SK-N-SH (cell line): ENCODE measurements at regions not wholly inside any gene's neighbourhood (a gene's known extent, or its start where the extent isn't known, plus 50 kb on each side); places are given as distances from the start of the nearest gene placed in this dataset.

Experiments used
- EZH2phosphoT487 ChIP-seq: fragments of 200-600 bp; sonication (generic); IDR thresholded peaks from 2 replicates; pipeline ENCODE4 v1.6.1; 2017; ENCODE audit warnings: low read depth, mixed run types, mild to moderate bottlenecking, antibody characterized with exemption, moderate library complexity, borderline replicate concordance
- FOXM1 ChIP-seq: IDR thresholded peaks from 2 replicates; pipeline ENCODE4 v1.4.0; 2012; ENCODE audit warnings: low read depth, mild to moderate bottlenecking
- POLR2AphosphoS5 ChIP-seq: IDR thresholded peaks from 2 replicates; pipeline ENCODE4 v1.6.1; 2012; ENCODE audit warnings: low read depth, low read length
- RFX5 ChIP-seq: IDR thresholded peaks from 2 replicates; pipeline ENCODE4 v1.6.1; 2012; ENCODE audit warnings: mild to moderate bottlenecking, improper control_type of control experiment, low read length
- SIN3A ChIP-seq: IDR thresholded peaks from 2 replicates; pipeline ENCODE4 v1.6.1; 2012; ENCODE audit warnings: low read depth, mild to moderate bottlenecking, low read length, moderate library complexity, borderline replicate concordance
- TAF1 ChIP-seq: IDR thresholded peaks from 2 replicates; pipeline ENCODE4 v1.6.1; 2012; ENCODE audit warnings: low read depth, mild to moderate bottlenecking, low read length, moderate library complexity, borderline replicate concordance
- TEAD4 ChIP-seq: IDR thresholded peaks from 2 replicates; pipeline ENCODE4 v1.4.0; 2012; ENCODE audit warnings: mild to moderate bottlenecking, borderline replicate concordance; ENCODE audit not compliant: insufficient read depth
- YY1 ChIP-seq: IDR thresholded peaks from 2 replicates; pipeline ENCODE4 v1.4.0; 2012; ENCODE audit warnings: low read depth, mild to moderate bottlenecking
- TF ChIP-seq, protein P1 (sequence below): fragments of 200-600 bp; sonication (generic); IDR thresholded peaks from 2 replicates; pipeline ENCODE4 v1.6.1; 2017; ENCODE audit warnings: antibody characterized with exemption, mild to moderate bottlenecking, moderate library complexity
- TF ChIP-seq, protein P2 (sequence below): IDR thresholded peaks from 2 replicates; pipeline ENCODE4 v1.4.0; 2012; ENCODE audit warnings: low read depth, borderline replicate concordance
- TF ChIP-seq, protein P3 (sequence below): IDR thresholded peaks from 2 replicates; pipeline ENCODE4; 2012
- TF ChIP-seq, protein P4 (sequence below): IDR thresholded peaks from 2 replicates; pipeline ENCODE4 v1.6.1; 2012; ENCODE audit warnings: mild to moderate bottlenecking, low read depth, low read length, moderate library complexity

DNA sequence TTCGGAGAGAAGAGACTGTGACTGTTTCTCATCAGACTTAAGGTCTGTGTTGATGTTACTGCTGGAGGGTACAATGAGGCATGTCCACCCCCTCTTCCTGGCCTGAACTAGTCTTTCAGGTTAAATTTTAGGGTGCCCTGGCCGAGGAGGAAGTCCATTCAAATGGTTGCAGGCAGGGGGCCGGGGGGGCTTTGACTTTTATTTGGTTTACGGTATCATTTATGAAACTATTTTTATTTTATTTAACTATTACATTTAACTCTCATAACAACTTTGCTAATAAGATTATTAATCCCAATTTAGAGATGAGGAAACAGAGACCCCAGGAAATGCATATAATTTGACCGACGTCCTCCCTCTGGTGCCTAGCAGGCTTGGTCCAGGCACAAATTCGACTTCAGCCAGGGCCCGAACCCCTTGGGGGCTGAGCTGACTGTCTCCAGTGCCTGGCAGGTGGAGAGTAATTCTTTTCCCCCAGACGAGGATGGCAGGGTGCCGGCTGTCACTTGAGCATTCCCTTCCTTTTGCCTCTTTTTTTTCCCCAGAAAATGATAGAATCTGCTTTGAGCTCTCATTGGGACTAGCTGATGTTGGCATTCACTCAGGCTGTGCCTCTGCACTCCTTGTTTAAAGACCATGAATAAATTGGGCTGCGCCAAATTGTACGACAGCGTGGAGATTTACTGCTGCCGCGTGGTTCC, 255.3 kb upstream of the SALL3 start:
- TF ChIP-seq RFX5 (no peak), POLR2AphosphoS5 (no peak), TEAD4 (no peak), FOXM1 (no peak), YY1 (no peak), TAF1 (no peak), EZH2phosphoT487 (no peak), SIN3A (no peak)
- TF ChIP-seq, protein P1, sequence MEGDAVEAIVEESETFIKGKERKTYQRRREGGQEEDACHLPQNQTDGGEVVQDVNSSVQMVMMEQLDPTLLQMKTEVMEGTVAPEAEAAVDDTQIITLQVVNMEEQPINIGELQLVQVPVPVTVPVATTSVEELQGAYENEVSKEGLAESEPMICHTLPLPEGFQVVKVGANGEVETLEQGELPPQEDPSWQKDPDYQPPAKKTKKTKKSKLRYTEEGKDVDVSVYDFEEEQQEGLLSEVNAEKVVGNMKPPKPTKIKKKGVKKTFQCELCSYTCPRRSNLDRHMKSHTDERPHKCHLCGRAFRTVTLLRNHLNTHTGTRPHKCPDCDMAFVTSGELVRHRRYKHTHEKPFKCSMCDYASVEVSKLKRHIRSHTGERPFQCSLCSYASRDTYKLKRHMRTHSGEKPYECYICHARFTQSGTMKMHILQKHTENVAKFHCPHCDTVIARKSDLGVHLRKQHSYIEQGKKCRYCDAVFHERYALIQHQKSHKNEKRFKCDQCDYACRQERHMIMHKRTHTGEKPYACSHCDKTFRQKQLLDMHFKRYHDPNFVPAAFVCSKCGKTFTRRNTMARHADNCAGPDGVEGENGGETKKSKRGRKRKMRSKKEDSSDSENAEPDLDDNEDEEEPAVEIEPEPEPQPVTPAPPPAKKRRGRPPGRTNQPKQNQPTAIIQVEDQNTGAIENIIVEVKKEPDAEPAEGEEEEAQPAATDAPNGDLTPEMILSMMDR, result no peak
- TF ChIP-seq, protein P2, sequence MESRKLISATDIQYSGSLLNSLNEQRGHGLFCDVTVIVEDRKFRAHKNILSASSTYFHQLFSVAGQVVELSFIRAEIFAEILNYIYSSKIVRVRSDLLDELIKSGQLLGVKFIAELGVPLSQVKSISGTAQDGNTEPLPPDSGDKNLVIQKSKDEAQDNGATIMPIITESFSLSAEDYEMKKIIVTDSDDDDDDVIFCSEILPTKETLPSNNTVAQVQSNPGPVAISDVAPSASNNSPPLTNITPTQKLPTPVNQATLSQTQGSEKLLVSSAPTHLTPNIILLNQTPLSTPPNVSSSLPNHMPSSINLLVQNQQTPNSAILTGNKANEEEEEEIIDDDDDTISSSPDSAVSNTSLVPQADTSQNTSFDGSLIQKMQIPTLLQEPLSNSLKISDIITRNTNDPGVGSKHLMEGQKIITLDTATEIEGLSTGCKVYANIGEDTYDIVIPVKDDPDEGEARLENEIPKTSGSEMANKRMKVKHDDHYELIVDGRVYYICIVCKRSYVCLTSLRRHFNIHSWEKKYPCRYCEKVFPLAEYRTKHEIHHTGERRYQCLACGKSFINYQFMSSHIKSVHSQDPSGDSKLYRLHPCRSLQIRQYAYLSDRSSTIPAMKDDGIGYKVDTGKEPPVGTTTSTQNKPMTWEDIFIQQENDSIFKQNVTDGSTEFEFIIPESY, result no peak
- TF ChIP-seq, protein P3, sequence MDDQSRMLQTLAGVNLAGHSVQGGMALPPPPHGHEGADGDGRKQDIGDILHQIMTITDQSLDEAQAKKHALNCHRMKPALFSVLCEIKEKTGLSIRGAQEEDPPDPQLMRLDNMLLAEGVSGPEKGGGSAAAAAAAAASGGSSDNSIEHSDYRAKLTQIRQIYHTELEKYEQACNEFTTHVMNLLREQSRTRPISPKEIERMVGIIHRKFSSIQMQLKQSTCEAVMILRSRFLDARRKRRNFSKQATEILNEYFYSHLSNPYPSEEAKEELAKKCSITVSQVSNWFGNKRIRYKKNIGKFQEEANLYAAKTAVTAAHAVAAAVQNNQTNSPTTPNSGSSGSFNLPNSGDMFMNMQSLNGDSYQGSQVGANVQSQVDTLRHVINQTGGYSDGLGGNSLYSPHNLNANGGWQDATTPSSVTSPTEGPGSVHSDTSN, result no peak
- TF ChIP-seq, protein P4, sequence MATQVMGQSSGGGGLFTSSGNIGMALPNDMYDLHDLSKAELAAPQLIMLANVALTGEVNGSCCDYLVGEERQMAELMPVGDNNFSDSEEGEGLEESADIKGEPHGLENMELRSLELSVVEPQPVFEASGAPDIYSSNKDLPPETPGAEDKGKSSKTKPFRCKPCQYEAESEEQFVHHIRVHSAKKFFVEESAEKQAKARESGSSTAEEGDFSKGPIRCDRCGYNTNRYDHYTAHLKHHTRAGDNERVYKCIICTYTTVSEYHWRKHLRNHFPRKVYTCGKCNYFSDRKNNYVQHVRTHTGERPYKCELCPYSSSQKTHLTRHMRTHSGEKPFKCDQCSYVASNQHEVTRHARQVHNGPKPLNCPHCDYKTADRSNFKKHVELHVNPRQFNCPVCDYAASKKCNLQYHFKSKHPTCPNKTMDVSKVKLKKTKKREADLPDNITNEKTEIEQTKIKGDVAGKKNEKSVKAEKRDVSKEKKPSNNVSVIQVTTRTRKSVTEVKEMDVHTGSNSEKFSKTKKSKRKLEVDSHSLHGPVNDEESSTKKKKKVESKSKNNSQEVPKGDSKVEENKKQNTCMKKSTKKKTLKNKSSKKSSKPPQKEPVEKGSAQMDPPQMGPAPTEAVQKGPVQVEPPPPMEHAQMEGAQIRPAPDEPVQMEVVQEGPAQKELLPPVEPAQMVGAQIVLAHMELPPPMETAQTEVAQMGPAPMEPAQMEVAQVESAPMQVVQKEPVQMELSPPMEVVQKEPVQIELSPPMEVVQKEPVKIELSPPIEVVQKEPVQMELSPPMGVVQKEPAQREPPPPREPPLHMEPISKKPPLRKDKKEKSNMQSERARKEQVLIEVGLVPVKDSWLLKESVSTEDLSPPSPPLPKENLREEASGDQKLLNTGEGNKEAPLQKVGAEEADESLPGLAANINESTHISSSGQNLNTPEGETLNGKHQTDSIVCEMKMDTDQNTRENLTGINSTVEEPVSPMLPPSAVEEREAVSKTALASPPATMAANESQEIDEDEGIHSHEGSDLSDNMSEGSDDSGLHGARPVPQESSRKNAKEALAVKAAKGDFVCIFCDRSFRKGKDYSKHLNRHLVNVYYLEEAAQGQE, result no peak
